ENCODE measurements at regions not wholly inside any gene's neighbourhood (a gene's known extent, or its start where the extent isn't known, plus 50 kb on each side); places are given as distances from the start of the nearest gene placed in this dataset.
A peak's percentile ranks its signal among the peaks of the same experiment; 100 is the strongest.

DNA sequence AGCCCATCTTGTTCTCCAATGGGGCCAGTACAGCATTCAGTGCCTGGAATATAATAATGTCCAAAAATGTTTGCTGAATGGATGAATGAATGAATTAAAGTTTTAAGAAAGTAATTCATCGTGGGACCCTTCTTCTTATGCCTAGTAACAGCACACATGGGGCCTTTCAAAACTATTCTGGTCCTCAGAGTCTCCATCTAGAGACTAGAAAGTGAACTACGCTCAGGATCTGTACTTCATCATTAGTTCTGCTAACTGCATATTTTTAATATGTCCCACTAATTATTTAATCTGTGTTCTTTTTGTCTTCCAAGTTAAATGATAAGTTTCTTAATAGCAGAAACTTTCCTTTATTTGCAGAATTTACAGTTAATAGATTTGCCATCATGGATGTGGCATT is 172.5 kb downstream of the SMAD2 start:
- no peak for DNase-seq (ENCODE audit: insufficient read length, low spot score)
- FAIRE-seq: no peak

DNA sequence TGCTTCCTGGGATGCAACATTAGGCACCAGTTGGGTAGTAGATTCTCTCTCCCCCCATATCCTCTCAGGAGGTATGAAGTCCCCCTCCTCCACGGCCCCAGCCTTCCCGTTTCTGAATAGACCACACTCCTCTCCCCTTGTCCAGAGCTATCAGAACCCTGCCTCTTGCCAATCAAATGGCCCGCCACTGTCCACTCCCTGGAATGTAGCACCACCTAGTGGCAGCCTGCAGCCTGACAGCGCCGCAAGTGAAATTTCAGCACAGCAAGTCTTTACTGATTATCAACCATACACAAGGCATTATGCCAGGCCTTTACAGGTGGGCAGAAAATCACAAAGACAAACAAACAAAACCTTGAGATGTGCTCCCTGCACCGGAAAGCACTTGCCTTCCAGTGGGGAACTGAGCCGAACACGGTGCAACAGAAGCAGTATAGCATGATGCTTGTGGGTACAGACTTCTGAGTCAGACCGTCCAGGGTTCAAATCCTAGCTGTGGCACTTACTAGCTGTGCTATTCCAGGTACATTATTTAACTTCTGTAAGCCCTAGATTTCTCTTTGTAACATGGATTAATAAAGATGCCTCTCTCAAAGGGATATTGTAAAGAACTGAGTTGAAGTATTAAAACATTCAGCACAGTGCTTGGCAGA is 174.0 kb downstream of the SMAD2 start:
- DNase-seq (ENCODE audit: insufficient read length, low spot score) (peak; percentile 50), FAIRE-seq (peak; percentile 9)

DNA sequence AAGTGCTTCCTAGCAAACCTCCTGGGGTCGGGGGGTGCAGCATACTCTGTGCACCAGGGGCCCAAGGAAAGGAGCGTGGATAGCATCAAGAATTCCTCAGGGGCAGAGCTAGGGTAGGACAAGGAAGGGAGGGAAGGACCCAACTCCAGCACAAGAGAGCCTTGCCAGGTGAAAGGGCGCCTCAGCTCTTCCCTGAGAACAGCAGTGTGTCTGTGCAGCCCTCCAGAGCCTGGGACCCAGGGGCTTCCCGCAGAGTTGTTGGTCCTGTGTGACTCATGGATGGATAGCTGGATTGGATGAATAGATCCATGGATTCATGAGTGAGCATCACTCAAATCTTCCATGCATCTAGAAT is 175.4 kb downstream of the SMAD2 start:
- FAIRE-seq (no peak), DNase-seq (ENCODE audit: insufficient read length, low spot score) (no peak)

DNA sequence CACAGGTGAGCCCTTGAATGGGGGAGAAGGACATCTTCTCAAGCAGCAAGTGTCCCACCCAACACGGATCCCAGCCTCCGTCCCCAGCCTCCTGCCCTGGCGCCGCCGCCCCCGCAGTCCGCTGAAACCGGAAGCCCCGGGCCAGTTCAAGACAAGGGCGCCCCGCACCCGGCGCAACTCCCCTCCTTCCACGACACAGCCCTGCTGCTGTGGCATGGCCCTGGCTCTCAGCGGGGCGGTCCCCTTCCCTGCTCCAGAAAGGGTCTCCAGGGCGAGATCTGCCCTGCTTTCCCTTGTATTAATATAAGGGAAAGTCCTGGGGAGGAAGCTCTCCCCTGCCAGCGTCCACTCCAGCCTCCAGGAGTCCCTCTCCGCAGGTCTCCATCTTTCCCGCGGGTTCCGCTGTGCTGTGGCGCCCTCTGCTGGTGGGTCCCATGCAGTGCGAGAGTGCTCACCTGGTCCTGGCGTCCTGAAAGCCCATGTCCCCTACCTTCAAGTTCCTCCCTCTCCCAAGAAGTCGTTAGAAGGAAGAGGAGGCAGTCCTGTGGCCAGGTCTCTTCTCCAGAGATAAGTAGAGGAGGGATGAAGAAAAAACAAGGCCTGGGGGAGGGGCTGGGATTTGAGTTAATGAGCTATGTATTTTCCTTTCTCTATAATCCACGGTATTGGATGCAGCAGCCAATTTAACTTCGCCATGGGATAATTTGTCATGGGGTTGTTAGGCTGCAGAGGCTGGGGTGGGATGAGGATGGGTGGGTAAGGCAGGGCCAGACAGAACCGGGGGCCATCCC is 176.0 kb downstream of the SMAD2 start:
- FAIRE-seq: no peak
- peak; percentile 42 for DNase-seq (ENCODE audit: insufficient read length, low spot score)

DNA sequence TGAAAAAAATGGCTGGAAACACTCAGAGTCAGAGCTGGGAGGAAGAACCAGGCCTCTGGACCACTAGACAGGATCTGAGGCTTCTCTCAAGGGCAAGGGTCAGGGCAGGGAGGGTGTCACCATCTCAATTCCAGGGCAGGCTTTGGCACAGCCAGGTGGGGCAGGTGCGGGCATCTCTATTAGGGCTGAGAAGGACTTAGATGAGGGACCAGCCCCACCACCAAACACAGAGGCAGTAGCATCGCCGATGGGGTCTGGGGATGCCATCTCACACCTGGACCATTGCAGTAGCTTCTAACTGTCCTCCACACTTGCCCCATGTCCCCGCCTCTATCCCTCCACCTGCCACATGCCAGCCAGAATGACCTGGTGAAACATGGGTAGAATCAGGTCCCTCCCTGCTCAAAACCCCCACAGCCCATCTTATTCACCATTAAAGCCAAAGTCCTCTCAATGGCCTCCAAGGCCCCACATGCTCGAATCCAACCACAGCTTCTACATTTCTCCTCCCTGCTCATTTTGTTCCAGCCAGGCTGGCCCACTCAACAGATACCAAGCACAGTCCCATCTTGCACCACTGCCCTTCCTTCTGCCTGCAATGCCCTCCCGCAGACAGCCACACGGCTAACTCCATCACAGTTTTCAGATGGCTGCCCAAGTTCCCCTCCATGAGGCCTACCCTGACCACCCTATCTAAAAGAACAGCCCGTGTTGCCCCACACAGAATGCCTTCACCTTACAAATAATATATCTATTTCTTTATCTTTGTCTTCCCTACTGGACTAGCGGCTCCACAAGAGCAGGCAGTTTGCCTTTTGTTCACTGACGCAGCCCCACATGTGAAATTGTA is 177.4 kb downstream of the SMAD2 start:
- no peak for DNase-seq (ENCODE audit: insufficient read length, low spot score)
- no peak for FAIRE-seq

DNA sequence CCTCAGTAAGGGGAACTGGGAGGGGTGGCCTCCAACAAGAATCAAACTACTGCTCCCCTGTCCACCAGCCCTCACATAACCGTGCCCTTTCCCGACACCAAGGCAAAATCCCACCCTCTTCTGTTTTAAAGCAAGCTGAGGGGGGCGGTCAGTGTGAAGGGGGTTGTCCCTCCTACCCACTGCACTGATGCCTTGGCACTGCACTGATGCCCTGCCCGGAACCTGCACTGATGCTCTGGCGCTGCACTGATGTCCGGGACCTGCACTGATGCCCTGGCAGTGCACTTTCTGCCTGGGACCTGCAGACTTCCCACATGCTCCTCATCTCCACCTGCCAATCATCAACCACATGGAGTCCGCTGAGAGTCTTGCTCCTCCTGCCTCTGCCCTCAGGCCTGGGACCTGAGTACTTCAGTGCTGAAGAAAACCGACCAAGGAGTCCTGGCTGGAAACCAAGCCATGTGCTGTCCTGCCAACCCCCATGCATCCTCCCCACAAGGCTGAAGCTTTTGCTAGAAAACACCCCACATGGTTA is 179.5 kb downstream of the SMAD2 start:
- FAIRE-seq (no peak), DNase-seq (ENCODE audit: insufficient read length, low spot score) (no peak)

DNA sequence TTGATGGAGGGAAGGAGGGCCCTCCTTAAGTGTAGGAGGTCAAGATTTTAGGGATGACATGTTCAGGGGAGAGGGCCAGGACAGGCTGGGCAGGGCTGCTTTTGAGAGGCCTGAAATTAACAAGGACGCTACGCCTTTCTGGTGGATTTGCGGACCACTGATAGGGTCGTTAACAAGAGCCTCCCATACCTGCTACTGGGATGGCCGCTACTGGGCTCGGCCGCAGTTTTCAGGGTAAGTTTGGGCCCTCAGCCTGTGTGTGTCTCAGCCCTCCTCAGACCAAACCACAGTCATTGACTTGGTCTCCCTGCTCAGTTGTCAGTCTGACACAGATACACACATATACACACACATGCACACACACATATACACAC is 180.9 kb downstream of the SMAD2 start:
- FAIRE-seq: no peak

DNA sequence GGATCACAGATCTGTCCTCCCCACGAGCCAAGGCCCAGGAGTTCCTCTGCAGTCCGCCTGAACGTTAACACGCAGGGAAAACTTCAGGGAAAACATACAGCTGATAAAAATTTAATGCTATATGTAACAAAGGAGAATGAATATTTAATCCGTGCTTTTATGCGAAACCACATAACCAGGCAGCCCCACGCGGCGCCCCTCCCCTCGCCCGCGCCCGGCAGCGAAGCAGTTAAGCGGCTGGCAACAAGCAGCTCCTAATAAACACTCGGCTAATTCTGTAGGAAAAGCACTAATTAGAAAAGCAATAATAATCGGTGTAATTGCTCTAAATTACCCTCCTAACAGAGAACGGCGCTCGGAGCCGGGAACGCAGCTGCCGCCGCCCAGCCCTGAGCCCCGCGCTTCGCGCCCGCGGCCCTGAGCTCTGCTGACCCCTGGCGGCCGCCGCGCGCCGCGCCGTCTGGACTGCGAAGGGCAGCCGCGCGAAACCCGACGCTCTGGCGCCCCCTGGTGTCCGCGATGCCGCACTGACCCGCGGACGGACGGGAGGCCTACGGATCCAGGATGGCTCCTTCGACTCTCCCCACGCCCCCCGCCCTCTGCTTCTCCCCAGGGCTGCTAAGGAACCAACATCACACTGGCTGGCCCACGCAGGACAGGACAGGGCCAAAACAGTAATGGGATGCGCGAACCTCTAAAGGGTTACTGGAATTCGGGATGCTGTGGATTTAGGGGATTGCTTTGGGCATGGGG is 181.4 kb downstream of the SMAD2 start:
- FAIRE-seq: no peak
- DNase-seq (ENCODE audit: insufficient read length, low spot score): peak; percentile 64

More for the DNA sequence above, 180.9 kb downstream of the SMAD2 start:
- DNase-seq (ENCODE audit: insufficient read length, low spot score): no peak

DNA sequence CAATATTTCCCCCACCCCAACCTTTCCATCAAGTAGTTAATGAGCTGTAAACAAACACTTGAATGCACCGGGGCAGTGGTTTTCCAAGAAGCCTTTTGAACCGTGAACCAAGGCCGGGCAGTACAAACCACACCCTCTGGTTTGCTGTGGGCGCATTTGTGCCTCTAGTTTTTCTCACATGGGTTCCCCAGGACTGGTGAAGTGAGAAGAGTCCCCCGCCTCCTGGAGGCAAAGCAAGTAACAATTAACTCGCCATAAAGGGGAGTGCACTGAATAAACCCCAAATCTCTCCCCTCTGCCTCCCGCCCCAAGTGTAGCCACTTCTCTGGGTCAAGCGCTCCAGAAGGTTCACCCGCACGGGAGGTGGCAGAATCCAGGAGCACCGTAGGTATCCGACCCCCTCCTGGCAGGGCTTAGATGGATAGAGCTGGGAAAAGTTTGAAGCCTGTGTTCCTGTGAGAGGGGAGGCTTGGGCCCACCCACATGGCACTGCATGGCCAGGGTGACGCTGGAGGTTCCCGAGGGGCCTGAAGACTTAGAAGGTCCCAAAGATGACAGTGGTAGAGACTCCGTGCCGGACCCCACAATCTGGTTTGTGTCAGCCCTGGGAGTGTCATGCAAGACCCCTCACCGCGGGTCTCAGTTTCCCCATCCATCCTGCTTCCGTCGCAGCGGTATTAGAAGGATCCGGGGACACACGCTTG is 182.2 kb downstream of the SMAD2 start:
- DNase-seq (ENCODE audit: insufficient read length, low spot score) (no peak), FAIRE-seq (no peak)

DNA sequence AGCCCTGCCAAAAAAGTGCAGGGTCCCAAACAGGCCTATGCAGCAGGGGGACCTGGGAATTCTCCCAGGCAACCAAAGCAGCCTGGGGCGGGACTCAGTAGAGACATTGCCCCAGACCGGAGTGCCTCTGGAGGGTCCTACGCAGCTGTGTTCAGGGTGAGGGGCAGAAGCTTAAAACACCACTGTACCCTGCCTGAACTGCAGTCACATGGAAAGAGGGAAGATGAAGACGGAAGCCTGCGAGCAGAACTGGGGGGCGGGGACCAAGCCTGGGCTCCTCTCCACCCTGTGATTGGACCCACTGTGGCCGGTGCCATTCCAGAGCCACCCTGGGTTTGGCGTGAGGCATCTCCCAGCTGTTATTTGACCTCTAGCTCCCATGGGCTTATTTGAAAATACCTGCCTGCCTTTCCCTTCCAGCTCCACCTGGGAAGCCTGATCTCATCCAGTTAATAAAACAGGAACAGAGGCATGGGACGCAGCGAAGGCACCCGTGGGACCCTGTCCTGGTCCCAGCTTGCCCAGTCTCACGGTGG is 183.1 kb downstream of the SMAD2 start:
- FAIRE-seq (no peak), DNase-seq (ENCODE audit: insufficient read length, low spot score) (no peak)

DNA sequence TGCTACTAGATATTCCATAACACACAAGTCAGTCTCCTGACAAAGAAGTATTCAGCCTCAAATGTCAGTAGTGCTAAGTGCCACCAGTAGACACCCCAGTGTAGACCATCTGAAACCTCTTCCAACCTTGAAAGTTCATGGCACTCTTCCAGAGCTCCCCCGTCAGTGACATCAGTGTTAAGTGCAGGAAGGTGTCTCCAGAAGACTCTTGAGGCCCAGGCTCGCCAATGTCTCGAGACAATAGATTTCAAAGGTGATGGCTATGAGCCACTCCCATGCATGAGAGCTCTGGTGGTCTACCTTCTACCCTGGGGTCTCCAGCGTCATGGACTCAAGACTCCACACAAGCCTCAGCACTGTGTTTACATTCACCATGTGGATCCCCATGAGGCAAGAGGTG is 183.8 kb downstream of the SMAD2 start:
- FAIRE-seq: no peak

DNA sequence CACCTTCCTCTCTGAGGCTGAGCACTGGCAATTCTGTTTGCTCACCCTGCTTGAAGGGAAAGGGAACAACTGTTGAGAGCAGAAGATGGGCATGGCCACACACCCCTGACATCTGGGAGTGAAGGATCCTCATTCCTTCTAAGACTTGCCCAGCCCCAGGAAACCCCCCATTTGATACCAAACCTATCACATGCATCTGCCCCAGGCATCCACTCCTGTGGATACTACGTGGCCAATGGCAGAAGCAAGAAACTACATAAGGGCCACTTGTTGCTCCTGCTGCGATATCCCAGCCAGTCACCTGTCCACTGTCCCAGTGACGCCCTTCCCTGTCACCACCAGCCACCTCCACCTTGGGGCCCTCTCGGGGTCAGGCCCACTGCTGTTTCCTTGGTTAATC is 185.2 kb downstream of the SMAD2 start:
- DNase-seq (ENCODE audit: insufficient read length, low spot score): no peak
- FAIRE-seq: no peak

More for the DNA sequence above, 183.8 kb downstream of the SMAD2 start:
- DNase-seq (ENCODE audit: insufficient read length, low spot score): no peak

DNA sequence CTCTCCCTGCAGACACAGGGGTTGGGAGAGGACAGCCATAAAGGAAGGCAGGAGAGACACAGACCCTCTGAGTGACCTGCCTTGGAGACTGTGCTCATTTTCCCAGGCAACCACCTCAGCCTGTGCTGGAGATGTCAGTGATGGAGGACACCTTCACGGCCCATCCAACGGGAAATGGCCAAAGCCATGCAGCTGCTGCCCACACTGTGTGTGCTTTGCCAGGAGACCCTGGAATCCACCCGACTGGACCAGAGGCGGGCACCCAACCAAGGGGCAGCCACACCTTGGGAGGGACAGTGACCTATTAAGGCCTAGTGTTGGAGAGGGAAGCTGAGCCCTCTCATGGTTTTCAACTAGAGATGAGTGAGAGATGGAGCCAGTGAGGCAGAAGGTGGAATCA is 192.5 kb downstream of the SMAD2 start:
- FAIRE-seq (no peak), DNase-seq (ENCODE audit: insufficient read length, low spot score) (no peak)

DNA sequence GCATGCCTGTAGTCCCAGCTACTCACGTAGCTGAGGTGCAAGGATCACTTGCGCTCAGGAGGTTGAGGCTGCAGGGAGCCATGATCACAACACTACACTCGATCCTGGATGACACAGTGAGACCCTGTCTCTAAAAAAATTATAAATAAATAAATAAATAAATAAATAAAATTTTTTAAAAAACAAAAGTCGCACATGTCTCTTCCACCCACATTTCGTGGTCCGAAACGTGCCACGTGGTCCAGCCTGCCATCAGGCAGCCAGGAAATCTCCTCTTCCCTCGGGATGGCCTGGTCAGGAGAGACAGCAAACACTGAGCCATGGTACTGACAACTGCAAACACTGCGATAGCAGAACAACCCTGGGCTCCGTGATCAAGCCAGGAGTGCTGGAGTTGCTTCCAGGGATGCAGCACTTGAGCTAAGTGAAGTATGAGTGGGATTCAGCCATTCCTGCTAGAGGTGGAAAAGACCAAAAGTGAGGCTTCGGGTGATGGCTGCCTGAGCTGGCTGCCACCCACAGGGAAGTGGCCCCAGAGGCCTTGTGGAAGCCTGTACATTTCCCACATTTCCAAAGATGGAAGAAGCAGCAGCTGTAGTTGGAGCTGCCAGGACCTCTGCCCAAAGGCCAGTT is 193.1 kb downstream of the SMAD2 start:
- FAIRE-seq (no peak), DNase-seq (ENCODE audit: insufficient read length, low spot score) (no peak)

DNA sequence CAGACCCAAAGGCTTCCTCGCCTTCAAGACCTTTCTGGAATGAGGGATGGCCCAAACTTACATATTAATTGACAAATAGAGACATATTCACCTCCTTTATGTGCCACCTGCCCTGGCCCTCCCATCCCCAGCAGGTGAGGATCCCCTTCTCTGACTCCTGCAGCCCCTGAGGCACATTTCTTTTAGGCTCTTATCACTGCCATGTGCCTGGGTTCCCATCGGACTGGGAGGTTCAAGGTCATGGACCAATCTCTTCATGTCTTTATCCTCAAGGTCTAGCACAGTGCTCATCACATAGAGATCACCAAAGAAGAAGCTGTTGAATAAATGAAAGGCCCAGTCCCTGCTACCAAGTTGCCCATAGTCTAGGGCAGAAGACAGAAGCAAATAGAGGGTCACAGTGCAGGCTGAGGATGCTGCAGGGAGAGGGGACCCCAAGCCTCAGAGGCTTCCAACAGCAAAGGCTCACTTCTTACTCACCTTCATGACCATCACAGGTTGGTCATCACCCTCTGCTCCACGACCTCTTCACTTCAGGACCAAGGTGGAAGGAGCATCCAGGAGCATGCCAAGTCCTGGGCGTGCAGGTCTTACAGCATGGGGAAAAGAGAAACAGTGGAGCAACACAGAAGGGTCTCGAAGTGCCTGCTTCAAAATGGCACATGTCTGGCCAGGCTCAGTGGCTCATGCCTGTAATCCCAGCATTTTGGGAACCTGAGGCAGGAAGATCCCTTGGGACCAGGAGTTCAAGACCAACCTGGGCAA is 193.9 kb downstream of the SMAD2 start:
- DNase-seq (ENCODE audit: insufficient read length, low spot score) (no peak), FAIRE-seq (no peak)

DNA sequence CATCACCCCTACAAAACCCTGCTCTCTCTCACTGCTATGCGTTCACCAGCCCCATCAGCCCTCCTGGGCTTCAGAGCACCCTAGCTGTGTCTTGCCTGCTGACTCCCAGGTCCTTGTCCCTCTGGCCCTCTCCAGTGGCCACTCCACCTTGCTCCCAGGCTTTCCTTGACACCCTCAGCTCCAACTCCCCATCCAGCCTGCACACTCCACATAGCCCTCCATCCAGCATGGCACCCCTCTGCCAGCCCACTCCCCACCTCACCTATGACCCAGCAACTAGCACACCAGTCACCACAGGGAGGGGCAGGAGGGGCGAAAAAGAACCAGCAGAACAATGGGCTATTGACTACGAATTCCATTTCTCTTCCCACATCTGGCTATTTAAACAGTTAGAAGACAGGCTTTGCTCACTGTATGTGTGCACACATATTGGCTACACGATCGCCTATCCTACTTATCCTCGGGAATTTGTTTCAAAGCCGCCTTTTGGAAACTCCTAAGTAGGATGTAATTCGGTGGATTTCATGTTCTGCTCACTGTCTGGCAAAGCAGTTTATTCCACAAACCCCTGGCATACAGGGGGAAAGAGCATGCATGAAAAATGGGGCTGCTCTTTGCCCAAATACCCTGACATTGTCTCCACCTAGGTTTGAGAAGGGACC is 195.3 kb downstream of the SMAD2 start:
- DNase-seq (ENCODE audit: insufficient read length, low spot score) (no peak), FAIRE-seq (no peak)

DNA sequence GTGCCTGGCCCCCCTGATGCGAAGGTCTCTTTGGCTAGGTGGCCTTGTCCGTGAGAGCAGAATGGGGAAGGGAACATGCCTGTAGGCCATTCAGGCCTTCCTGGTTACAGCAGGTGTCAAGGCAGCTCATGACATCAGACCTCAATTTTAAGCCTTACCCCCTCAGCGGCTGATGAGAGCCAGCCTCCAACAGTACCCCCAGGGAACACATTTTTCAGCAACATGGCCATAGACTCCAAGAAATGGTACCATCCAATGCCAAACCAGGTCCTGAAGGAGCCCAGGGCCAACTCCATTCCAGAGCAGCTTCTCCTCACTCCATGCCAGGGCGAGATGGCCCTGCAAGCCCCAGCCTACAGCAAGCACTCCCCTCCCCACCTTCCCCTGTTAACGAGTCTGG is 199.2 kb downstream of the SMAD2 start:
- DNase-seq (ENCODE audit: insufficient read length, low spot score) (no peak), FAIRE-seq (no peak)

DNA sequence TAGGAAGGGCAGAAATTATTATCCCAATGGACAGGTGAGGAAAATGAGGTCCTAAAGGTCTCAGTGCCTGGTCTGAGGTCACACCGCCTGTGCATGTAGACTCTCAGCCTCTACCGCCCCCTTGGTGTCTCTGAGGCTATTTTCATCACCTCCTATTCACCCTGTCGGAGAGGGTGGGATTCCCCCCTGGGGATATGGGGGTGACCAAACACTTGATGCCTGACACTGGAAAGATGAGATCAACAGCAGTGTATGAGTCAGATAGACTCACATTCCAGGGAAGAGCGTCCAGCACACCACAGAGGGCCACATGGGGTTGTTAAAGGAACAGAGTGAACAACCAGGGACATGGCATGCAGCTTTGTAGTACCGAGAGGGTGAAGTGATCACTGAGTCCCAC is 199.7 kb downstream of the SMAD2 start:
- no peak for FAIRE-seq
- DNase-seq (ENCODE audit: insufficient read length, low spot score): peak; percentile 17
